ENCODE measurements at regions not wholly inside any gene's neighbourhood (a gene's known extent, or its start where the extent isn't known, plus 50 kb on each side); places are given as distances from the start of the nearest gene placed in this dataset.

DNA sequence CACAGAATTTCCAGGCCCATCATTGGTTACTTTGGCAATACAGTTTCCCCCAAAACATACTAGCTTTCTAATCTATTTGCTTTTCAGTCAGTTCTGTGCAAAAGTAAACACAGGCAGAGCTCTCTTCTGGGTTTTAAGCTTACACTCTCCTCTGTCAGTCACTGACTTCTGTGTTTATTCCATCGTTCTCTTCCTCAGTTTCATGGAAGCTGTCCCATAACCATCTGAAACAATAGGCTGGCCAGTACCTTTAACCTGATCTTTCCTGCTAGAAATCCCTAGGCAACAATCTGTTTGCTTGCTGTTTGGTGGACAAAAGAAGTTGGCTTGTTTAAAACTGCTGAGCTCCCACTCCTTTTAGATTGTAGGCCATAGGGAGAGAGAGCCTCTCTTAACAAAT lies 431.5 kb downstream of the HACE1 start:
- TF ChIP-seq, protein P1, sequence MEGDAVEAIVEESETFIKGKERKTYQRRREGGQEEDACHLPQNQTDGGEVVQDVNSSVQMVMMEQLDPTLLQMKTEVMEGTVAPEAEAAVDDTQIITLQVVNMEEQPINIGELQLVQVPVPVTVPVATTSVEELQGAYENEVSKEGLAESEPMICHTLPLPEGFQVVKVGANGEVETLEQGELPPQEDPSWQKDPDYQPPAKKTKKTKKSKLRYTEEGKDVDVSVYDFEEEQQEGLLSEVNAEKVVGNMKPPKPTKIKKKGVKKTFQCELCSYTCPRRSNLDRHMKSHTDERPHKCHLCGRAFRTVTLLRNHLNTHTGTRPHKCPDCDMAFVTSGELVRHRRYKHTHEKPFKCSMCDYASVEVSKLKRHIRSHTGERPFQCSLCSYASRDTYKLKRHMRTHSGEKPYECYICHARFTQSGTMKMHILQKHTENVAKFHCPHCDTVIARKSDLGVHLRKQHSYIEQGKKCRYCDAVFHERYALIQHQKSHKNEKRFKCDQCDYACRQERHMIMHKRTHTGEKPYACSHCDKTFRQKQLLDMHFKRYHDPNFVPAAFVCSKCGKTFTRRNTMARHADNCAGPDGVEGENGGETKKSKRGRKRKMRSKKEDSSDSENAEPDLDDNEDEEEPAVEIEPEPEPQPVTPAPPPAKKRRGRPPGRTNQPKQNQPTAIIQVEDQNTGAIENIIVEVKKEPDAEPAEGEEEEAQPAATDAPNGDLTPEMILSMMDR (IDR thresholded peaks at IDR 0.05; ENCODE audit: unreplicated experiment), result no peak
- Mint-ChIP-seq H3K27me3 (ENCODE audit: low read depth) (peaks cover 6% of the 10 kb centered on the region), H3K9me3 (peaks cover 18% of the 10 kb centered on the region), H3K4me1 (no peaks in the 10 kb centered on the region), H3K4me3 (no peak overlapping the region), H3K27ac (no peak overlapping the region), H3K36me3 (no peaks in the 10 kb centered on the region)
- DNase-seq (ENCODE audit: low spot score in 2 of 2, unreplicated experiment in 2 of 2), result no peak

DNA sequence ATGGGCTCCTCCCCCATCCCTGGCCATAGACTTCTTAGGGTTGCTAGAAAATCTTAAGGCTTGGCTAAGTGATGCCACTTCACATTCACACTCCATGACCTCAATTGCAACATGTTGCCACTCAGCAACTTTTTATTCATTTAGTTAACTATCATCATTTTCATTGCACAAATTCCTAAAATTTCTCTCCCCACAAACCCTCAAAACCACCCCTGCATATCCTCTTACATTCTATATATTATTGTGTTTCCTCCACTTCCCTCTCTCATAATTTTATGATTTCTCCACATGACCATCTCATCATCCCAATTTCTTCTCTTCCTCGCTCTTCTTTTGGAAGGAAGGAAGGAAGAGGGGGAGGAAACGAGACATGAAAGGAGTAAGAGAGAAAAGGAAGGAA lies 436.0 kb downstream of the HACE1 start:
- Mint-ChIP-seq H3K36me3 (no peaks in the 10 kb centered on the region), H3K27me3 (ENCODE audit: low read depth) (peaks cover 8% of the 10 kb centered on the region), H3K4me3 (no peak overlapping the region), H3K4me1 (no peaks in the 10 kb centered on the region), H3K27ac (no peak overlapping the region), H3K9me3 (peaks cover 7% of the 10 kb centered on the region)
- TF ChIP-seq, protein P1 (IDR thresholded peaks at IDR 0.05; ENCODE audit: unreplicated experiment), result no peak
- DNase-seq (ENCODE audit: low spot score in 2 of 2, unreplicated experiment in 2 of 2), result no peak

DNA sequence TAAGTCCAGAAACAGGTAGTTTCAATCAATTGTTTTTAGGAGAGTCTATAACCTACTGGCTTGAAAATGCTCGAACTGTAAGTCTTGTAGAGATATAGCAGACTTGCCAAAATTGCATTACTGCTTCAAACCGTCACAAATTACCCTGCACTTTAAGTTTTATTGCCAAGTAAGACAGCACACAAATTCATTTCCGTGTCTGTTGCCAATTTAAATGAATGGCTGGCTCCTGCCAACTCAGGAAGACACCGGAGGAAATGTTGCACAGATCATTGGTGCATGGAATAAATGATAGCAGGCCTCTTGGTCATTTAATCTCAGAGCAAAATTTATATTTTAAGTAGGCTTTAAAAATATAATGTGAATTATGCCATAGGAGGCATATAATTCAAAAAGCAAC lies 438.1 kb downstream of the HACE1 start:
- TF ChIP-seq, protein P1 (IDR thresholded peaks at IDR 0.05; ENCODE audit: unreplicated experiment), result no peak
- Mint-ChIP-seq H3K4me3 (no peak overlapping the region), H3K4me1 (no peaks in the 10 kb centered on the region), H3K27ac (no peak overlapping the region), H3K9me3 (no peaks in the 10 kb centered on the region), H3K27me3 (ENCODE audit: low read depth) (peaks cover 8% of the 10 kb centered on the region), H3K36me3 (no peaks in the 10 kb centered on the region)
- DNase-seq (ENCODE audit: low spot score in 2 of 2, unreplicated experiment in 2 of 2), result no peak

DNA sequence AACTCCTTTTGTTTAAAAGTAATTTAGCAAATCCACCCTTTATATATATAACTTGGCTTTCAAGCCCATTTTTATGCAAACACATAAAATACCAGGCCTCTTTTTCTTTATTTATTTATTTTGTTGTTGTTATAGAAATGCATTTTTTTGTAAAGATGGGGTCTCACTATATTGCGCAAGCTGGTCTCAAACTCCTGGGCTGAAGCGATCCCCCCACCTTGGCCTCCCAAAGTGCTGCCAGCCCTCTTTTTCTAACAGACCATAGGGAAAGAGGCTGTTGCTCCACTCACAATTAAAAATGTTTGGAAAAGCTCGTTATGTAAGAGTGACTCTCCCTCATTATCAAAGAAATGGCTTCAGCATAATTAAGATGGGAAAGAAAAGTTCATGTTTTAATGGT lies 440.9 kb downstream of the HACE1 start:
- TF ChIP-seq, protein P1 (IDR thresholded peaks at IDR 0.05; ENCODE audit: unreplicated experiment), result no peak
- H3K9me3 Mint-ChIP-seq, result no peaks in the 10 kb centered on the region
- no peaks in the 10 kb centered on the region for H3K4me1 Mint-ChIP-seq
- H3K36me3 Mint-ChIP-seq, result no peaks in the 10 kb centered on the region
- peaks cover 5% of the 10 kb centered on the region for H3K27me3 Mint-ChIP-seq (ENCODE audit: low read depth)
- DNase-seq (ENCODE audit: low spot score in 2 of 2, unreplicated experiment in 2 of 2), result no peak
- no peak overlapping the region for H3K4me3 Mint-ChIP-seq
- H3K27ac Mint-ChIP-seq, result no peak overlapping the region

DNA sequence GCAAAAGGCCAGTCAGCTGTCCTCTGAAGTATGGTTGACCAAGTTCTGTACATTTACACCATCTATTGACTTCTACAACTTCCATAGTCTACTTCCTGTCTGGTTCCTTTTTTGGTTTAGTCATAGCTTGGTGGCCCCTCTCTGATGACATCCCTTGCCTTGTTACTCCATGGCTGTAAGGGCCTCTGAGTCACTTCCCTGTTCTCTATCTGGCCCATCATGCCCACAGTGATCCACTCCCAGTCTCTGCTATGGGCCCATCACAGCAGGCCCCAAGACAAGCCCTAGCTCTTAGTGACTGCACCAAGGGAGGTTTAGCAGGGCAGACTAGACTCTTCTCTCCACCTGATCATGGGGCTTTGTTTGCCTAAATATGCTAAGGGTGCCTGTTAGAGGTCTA lies 441.6 kb downstream of the HACE1 start:
- no peaks in the 10 kb centered on the region for H3K36me3 Mint-ChIP-seq
- no peaks in the 10 kb centered on the region for H3K9me3 Mint-ChIP-seq
- H3K27me3 Mint-ChIP-seq (ENCODE audit: low read depth), result peaks cover under 1% of the 10 kb centered on the region
- H3K27ac Mint-ChIP-seq, result no peak overlapping the region
- H3K4me3 Mint-ChIP-seq, result no peak overlapping the region
- no peaks in the 10 kb centered on the region for H3K4me1 Mint-ChIP-seq
- no peak for DNase-seq (ENCODE audit: low spot score in 2 of 2, unreplicated experiment in 2 of 2)
- TF ChIP-seq, protein P1 (IDR thresholded peaks at IDR 0.05; ENCODE audit: unreplicated experiment), result no peak

DNA sequence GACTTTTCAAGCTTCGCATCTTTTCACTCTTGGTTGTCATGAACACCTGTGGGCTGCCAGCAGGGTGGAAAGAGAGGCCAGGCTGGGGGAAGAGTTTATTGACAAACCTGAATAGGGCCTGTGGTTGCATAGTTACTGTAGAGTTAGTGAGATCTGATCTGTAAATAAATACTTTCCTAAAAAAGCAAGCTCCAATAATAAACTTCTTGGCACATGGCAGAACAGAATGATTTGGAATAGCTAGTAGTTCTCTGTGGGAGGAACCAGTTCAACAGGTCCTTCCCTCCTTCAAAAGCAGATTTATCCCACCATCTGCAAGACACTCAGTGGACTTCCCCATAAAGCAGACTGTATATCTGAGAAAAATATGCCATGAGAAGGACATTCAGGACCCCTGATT lies 445.0 kb downstream of the HACE1 start:
- Mint-ChIP-seq H3K4me3 (no peak overlapping the region), H3K36me3 (no peaks in the 10 kb centered on the region), H3K9me3 (no peaks in the 10 kb centered on the region), H3K4me1 (no peaks in the 10 kb centered on the region), H3K27me3 (ENCODE audit: low read depth) (no peaks in the 10 kb centered on the region), H3K27ac (no peak overlapping the region)
- no peak for DNase-seq (ENCODE audit: low spot score in 2 of 2, unreplicated experiment in 2 of 2)
- TF ChIP-seq, protein P1 (IDR thresholded peaks at IDR 0.05; ENCODE audit: unreplicated experiment), result no peak
